ENCODE measurements at regions not wholly inside any gene's neighbourhood (a gene's known extent, or its start where the extent isn't known, plus 50 kb on each side); places are given as distances from the start of the nearest gene placed in this dataset.

DNA sequence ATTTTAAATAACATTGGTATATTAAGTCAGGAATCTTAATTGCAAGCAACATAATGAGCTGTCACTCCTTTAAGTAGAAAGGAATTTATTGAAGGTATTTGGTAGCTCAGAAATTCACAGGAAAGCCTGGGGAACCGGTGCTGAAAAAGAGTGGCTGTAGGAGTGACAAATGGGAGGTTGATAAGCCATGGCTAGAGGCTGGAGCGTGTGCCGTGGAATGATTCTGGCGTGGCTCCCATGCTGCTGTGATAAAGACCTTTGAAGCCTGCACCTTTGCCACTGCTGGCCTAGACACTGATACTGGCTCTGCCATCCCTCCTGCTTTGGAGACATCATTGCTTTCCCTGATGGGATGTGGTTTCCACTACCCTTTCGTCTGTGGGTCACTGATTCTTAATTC is 65.7 kb upstream of the ATG10 start:
- TF ChIP-seq CTCF (IDR thresholded peaks at IDR 0.05; ENCODE audit: low read depth, low read length, missing control alignments): no peak
- DNase-seq (ENCODE audit: low read depth): no peak
- in situ Hi-C loops (cut with HindIII; ENCODE audit: low sequenced_read_pairs): no loop called here
- H3K4me3 ChIP-seq (ENCODE audit: low read depth, low read length): no peak overlapping the region

- no peak overlapping the region for H3K4me3 ChIP-seq (ENCODE audit: low read depth, low read length)
- no peak for TF ChIP-seq CTCF (IDR thresholded peaks at IDR 0.05; ENCODE audit: low read depth, low read length, missing control alignments)
- in situ Hi-C loops (cut with HindIII; ENCODE audit: low sequenced_read_pairs): no loop called here
- DNase-seq (ENCODE audit: low read depth): no peak
These were observed 67.0 kb upstream of the ATG10 start for GRCh38 chr5:81904861-81905260.

- H3K4me3 ChIP-seq (ENCODE audit: low read depth, low read length): no peak overlapping the region
- in situ Hi-C loops (cut with HindIII; ENCODE audit: low sequenced_read_pairs): no loop called here
- TF ChIP-seq CTCF (IDR thresholded peaks at IDR 0.05; ENCODE audit: low read depth, low read length, missing control alignments): no peak
These were observed 67.7 kb upstream of the ATG10 start for GRCh38 chr5:81904166-81904565.

GRCh38 chr5:81901586-81901985 is 70.2 kb upstream of the ATG10 start:
- DNase-seq (ENCODE audit: low read depth): no peak
- in situ Hi-C loops (cut with HindIII; ENCODE audit: low sequenced_read_pairs): no loop called here
- H3K4me3 ChIP-seq (ENCODE audit: low read depth, low read length): no peak overlapping the region
- TF ChIP-seq CTCF (IDR thresholded peaks at IDR 0.05; ENCODE audit: low read depth, low read length, missing control alignments): no peak

More at GRCh38 chr5:81904166-81904565, 67.7 kb upstream of the ATG10 start:
- no peak for DNase-seq (ENCODE audit: low read depth)

DNA sequence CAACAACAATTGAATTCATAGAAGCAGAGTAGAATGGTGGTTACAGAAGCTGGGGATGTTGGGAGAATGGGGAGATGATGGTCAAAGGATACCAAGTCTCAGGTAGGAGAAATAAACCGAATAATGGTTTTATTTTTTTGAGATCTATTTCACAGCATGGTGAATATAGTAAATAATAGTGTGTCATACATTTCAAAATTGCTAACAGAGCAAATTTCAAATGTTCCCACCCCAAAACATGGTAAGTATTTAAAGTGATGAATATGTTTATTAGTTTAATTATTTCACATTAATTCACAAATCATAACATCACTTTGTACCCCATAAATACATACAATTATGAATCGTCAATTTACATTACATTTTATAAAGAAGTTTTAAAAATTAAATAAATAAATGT is 72.7 kb upstream of the ATG10 start:
- in situ Hi-C loops (cut with HindIII; ENCODE audit: low sequenced_read_pairs): loop anchor here (5.0 kb wide), 1 partner anchor 88 kb away; no protein-coding TSS in a partner anchor
- no peak for DNase-seq (ENCODE audit: low read depth)
- no peak overlapping the region for H3K4me3 ChIP-seq (ENCODE audit: low read depth, low read length)
- no peak for TF ChIP-seq CTCF (IDR thresholded peaks at IDR 0.05; ENCODE audit: low read depth, low read length, missing control alignments)

DNA sequence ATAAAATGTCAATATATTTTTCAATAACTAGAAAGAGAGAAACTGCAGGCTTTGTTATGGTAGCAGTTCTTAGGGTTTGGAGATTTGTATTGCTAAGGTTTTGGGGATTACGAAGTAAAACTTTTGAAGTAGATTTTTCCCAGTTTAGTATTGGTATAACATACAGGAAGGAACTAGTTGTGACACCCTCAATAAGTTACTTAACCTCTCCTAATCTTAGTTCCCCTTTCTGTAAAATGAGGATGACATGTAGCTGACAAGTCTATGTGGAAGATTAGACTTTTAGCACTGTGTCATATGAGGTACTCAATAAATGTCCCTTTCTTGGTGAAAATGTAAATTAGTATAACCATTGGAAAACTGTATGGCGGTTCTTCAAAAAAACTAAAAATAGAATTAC is 73.4 kb upstream of the ATG10 start:
- TF ChIP-seq CTCF (IDR thresholded peaks at IDR 0.05; ENCODE audit: low read depth, low read length, missing control alignments): no peak
- DNase-seq (ENCODE audit: low read depth): no peak
- no peak overlapping the region for H3K4me3 ChIP-seq (ENCODE audit: low read depth, low read length)
- in situ Hi-C loops (cut with HindIII; ENCODE audit: low sequenced_read_pairs): loop anchor here (5.0 kb wide), 1 partner anchor 89 kb away; no protein-coding TSS in a partner anchor

GRCh38 chr5:81896764-81897163 is 75.1 kb upstream of the ATG10 start:
- no peak for TF ChIP-seq CTCF (IDR thresholded peaks at IDR 0.05; ENCODE audit: low read depth, low read length, missing control alignments)
- no peak overlapping the region for H3K4me3 ChIP-seq (ENCODE audit: low read depth, low read length)
- in situ Hi-C loops (cut with HindIII; ENCODE audit: low sequenced_read_pairs): loop anchor here (5.0 kb wide), 1 partner anchor 91 kb away; no protein-coding TSS in a partner anchor
- DNase-seq (ENCODE audit: low read depth): no peak

Measured in astrocyte of the cerebellum (primary cell).